Smooth muscle cell (in vitro differentiated cells): ENCODE measurements at regions not wholly inside any gene's neighbourhood (a gene's known extent, or its start where the extent isn't known, plus 50 kb on each side); places are given as distances from the start of the nearest gene placed in this dataset.

ENCODE experiments used
- DNase-seq: peaks from one replicate; lab custom pipeline; 2025; ENCODE audit not compliant: unreplicated experiment; lab: John Stamatoyannopoulos, UW
- H2AFZ ChIP-seq: fragments of 200-600 bp; sonication (generic); 2 replicates; pipeline ENCODE4 v1.6.0; 2016; ENCODE audit warnings: antibody characterized with exemption, low read depth, mild to moderate bottlenecking
- H3F3A ChIP-seq: fragments of 200-600 bp; sonication (generic); 2 replicates; pipeline ENCODE4 v1.6.0; 2017; ENCODE audit warnings: antibody characterized with exemption, low read depth
- H3K27ac ChIP-seq: fragments of 200-600 bp; sonication (generic); 2 replicates; pipeline ENCODE4 v1.5.1; 2016; ENCODE audit warnings: low read depth, mild to moderate bottlenecking
- H3K27me3 ChIP-seq: fragments of 200-600 bp; sonication (generic); 2 replicates; pipeline ENCODE4 v1.6.1; 2016; ENCODE audit warnings: low read depth, mild to moderate bottlenecking
- H3K36me3 ChIP-seq: fragments of 200-600 bp; sonication (generic); 2 replicates; pipeline ENCODE4 v1.5.1; 2016; ENCODE audit warnings: low read depth
- H3K4me1 ChIP-seq: fragments of 200-600 bp; sonication (generic); 2 replicates; pipeline ENCODE4 v1.5.1; 2016; ENCODE audit warnings: low read depth
- H3K4me2 ChIP-seq: fragments of 200-600 bp; sonication (generic); 2 replicates; pipeline ENCODE4 v1.6.0; 2016; ENCODE audit warnings: mild to moderate bottlenecking
- H3K4me3 ChIP-seq: fragments of 200-600 bp; sonication (generic); 2 replicates; pipeline ENCODE4 v1.5.1; 2016; ENCODE audit warnings: mild to moderate bottlenecking
- H3K79me2 ChIP-seq: fragments of 200-600 bp; sonication (generic); 2 replicates; pipeline ENCODE4 v1.6.0; 2016; ENCODE audit warnings: low read depth, mild to moderate bottlenecking
- H3K9ac ChIP-seq: fragments of 200-600 bp; sonication (generic); 2 replicates; pipeline ENCODE4 v1.6.0; 2016; ENCODE audit warnings: low read depth
- H3K9me3 ChIP-seq: fragments of 200-600 bp; sonication (generic); replicated peaks from 2 replicates; pipeline ENCODE4 v1.5.1; 2016; ENCODE audit warnings: low read depth
- H4K20me1 ChIP-seq: fragments of 200-600 bp; sonication (generic); 2 replicates; pipeline ENCODE4 v1.6.0; 2016; ENCODE audit warnings: low read depth
- WGBS: methylation state at CpG from one replicate; pipeline ENCODE4 v1.1.7; 2016; ENCODE audit warnings: low lambda C conversion rate; 5-methylcytosine and 5-hydroxymethylcytosine counted together
- TF ChIP-seq, protein P1 (sequence below): fragments of 200-600 bp; sonication (generic); IDR thresholded peaks from 2 replicates; pipeline ENCODE4 v1.5.1; 2017; ENCODE audit warnings: borderline replicate concordance, mild to moderate bottlenecking, antibody characterized with exemption; ENCODE audit not compliant: insufficient read depth, poor library complexity, severe bottlenecking

DNA sequence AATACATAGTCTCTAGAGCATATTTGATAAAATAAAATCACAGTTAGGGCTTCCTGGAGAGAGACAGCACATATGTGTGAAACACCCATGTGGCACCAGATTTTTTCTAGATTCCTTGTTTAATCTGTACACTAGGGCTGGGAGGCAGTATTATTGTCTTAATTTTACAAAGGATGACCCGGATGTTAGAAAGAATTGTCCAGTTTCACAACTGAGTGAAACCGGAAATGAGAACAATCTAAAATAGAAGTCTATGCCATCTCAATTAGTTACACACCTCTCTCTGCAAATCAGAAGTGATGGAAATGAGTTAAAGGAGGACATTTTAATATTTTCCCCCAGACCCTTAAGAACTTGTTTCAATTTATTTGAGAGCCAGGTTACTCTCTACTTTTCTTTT, 463.7 kb upstream of the DSEL start:
- Histone ChIP-seq H3K79me2 (no peaks in the 10 kb centered on the region), H3F3A (no peaks in the 10 kb centered on the region), H3K27ac (no peak overlapping the region), H3K9ac (no peak overlapping the region), H3K27me3 (peaks cover 4% of the 10 kb centered on the region), H3K4me3 (no peak overlapping the region), H3K4me1 (no peaks in the 10 kb centered on the region), H3K9me3 (no peaks in the 10 kb centered on the region), H3K36me3 (no peaks in the 10 kb centered on the region), H2AFZ (no peak overlapping the region), H4K20me1 (no peaks in the 10 kb centered on the region), H3K4me2 (no peak overlapping the region)
- TF ChIP-seq, protein P1, sequence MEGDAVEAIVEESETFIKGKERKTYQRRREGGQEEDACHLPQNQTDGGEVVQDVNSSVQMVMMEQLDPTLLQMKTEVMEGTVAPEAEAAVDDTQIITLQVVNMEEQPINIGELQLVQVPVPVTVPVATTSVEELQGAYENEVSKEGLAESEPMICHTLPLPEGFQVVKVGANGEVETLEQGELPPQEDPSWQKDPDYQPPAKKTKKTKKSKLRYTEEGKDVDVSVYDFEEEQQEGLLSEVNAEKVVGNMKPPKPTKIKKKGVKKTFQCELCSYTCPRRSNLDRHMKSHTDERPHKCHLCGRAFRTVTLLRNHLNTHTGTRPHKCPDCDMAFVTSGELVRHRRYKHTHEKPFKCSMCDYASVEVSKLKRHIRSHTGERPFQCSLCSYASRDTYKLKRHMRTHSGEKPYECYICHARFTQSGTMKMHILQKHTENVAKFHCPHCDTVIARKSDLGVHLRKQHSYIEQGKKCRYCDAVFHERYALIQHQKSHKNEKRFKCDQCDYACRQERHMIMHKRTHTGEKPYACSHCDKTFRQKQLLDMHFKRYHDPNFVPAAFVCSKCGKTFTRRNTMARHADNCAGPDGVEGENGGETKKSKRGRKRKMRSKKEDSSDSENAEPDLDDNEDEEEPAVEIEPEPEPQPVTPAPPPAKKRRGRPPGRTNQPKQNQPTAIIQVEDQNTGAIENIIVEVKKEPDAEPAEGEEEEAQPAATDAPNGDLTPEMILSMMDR, result no peak
- 89% methylated on average over 2 of the region's 2 CpGs for WGBS
- no peak for DNase-seq

DNA sequence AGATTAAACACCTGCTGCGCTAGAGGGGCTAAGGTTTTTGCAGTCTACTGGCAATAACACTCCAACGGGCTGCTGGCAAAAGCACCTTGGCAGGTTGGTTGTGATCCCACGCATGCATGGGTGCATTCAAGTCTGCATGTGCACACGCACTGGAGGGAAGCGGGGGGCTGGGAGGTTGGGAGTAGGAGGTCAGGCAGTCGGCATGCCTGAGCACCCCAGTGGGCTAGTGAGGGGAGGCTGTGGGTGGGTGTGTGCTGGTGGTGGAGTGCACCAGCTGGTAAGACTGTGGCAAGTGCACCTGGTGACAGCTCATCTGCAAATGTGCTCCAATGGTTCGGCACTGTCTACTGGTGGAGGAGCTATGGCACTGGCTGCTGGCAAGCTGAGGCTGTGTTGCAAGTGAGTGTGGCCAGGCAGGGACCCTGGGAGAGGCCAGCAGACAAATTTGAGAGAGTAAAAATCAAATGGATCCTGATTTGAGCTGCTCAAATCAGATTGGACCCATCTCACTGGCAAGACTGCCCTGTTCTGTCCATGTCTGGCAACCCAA, 460.6 kb upstream of the DSEL start:
- Histone ChIP-seq H3K9me3 (no peaks in the 10 kb centered on the region), H4K20me1 (no peaks in the 10 kb centered on the region), H3K4me3 (no peak overlapping the region), H3K79me2 (no peaks in the 10 kb centered on the region), H3K4me2 (no peak overlapping the region), H3K27ac (no peak overlapping the region), H3K27me3 (no peaks in the 10 kb centered on the region), H3K36me3 (no peaks in the 10 kb centered on the region), H3F3A (no peaks in the 10 kb centered on the region), H2AFZ (no peak overlapping the region), H3K4me1 (no peaks in the 10 kb centered on the region), H3K9ac (no peak overlapping the region)
- DNase-seq, result no peak
- WGBS, result 85% methylated on average over 7 of the region's 7 CpGs
- TF ChIP-seq, protein P1, result no peak

DNA sequence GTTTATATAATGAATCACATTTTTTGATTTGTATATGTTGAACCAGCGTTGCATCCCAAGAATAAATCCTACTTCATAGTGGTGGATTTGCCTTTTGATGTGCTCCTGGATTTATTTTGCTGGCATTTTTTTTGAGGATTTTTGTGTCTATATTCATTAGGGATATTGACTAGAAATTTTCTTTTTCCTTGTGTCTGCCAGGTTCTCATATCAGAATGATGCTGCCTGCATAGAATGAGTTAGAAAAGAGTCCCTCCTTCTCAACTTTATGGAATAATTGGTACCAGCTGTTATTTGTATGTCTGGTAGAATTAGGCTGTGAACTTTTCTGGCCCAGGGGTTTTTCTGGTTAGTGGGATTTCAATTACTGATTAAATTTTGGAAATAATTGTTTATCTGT, 457.4 kb upstream of the DSEL start:
- no peaks in the 10 kb centered on the region for H3K4me1 ChIP-seq
- DNase-seq, result no peak
- no peak overlapping the region for H2AFZ ChIP-seq
- no peaks in the 10 kb centered on the region for H3K9me3 ChIP-seq
- H3K4me2 ChIP-seq, result no peak overlapping the region
- TF ChIP-seq, protein P1, result no peak
- no peaks in the 10 kb centered on the region for H4K20me1 ChIP-seq
- no peaks in the 10 kb centered on the region for H3K36me3 ChIP-seq
- WGBS, result 93% methylated on average over 1 of the region's 1 CpG
- no peaks in the 10 kb centered on the region for H3K79me2 ChIP-seq
- H3F3A ChIP-seq, result no peaks in the 10 kb centered on the region
- H3K27ac ChIP-seq, result no peak overlapping the region
- no peak overlapping the region for H3K9ac ChIP-seq
- H3K4me3 ChIP-seq, result no peak overlapping the region
- no peaks in the 10 kb centered on the region for H3K27me3 ChIP-seq

DNA sequence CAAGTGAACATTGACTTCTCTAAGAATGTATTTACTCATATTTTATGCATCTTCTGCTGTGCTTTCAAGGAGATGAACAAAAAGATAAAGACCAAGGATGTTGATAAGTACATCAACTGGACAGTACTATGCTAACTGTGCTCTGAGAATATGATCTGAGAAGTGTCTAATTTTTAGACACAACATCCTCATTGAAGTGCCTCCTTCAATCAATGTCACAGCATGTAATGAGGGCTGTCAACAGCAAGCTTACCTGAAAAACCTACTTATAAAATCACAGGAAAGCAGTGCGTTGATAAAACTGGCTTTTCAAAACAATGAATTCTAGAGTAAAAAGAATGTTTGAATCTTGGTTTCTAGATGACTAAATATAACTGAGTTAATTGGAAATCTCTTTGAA, 452.9 kb upstream of the DSEL start:
- H3K27ac ChIP-seq, result no peak overlapping the region
- no peak for DNase-seq
- no peak overlapping the region for H3K4me2 ChIP-seq
- H3F3A ChIP-seq, result no peaks in the 10 kb centered on the region
- H3K9me3 ChIP-seq, result no peaks in the 10 kb centered on the region
- H4K20me1 ChIP-seq, result no peaks in the 10 kb centered on the region
- no peak overlapping the region for H2AFZ ChIP-seq
- H3K4me1 ChIP-seq, result no peaks in the 10 kb centered on the region
- H3K4me3 ChIP-seq, result no peak overlapping the region
- H3K9ac ChIP-seq, result no peak overlapping the region
- TF ChIP-seq, protein P1, result no peak
- H3K79me2 ChIP-seq, result no peaks in the 10 kb centered on the region
- 86% methylated on average over 1 of the region's 1 CpG for WGBS
- no peaks in the 10 kb centered on the region for H3K36me3 ChIP-seq
- no peaks in the 10 kb centered on the region for H3K27me3 ChIP-seq
